Left kidney (tissue), 1 donor: ENCODE measurements at regions not wholly inside any gene's neighbourhood (a gene's known extent, or its start where the extent isn't known, plus 50 kb on each side); places are given as distances from the start of the nearest gene placed in this dataset.

Experiments used
- DNase-seq: peaks from one replicate; pipeline ENCODE4 v3.0.0-alpha.2; 2013

GRCh38 chr9:118187408-118187807 is 483.2 kb downstream of the TLR4 start:
- DNase-seq, result no peak

- no peak for DNase-seq
Observed at GRCh38 chr9:118189615-118190014, 485.4 kb downstream of the TLR4 start.

GRCh38 chr9:118192807-118193206 is 488.6 kb downstream of the TLR4 start:
- no peak for DNase-seq

- DNase-seq, result no peak
Observed at GRCh38 chr9:118209343-118209742, 505.1 kb downstream of the TLR4 start.

GRCh38 chr9:118215549-118215948 is 511.3 kb downstream of the TLR4 start:
- no peak for DNase-seq

- DNase-seq, result peak; percentile 27
Observed at GRCh38 chr9:118222375-118222774, 518.2 kb downstream of the TLR4 start.

GRCh38 chr9:118223111-118223510 is 518.9 kb downstream of the TLR4 start:
- no peak for DNase-seq

- no peak for DNase-seq
Observed at GRCh38 chr9:118230329-118230728, 526.1 kb downstream of the TLR4 start.

GRCh38 chr9:118236625-118237024 is 532.4 kb downstream of the TLR4 start:
- DNase-seq, result no peak

- no peak for DNase-seq
Observed at GRCh38 chr9:118238139-118238538, 533.9 kb downstream of the TLR4 start.

- no peak for DNase-seq
Observed at GRCh38 chr9:118252027-118252426, 547.8 kb downstream of the TLR4 start.

GRCh38 chr9:118262191-118262590 is 558.0 kb downstream of the TLR4 start:
- no peak for DNase-seq

GRCh38 chr9:118263949-118264348 is 559.7 kb downstream of the TLR4 start:
- DNase-seq, result no peak

GRCh38 chr9:118268046-118268445 is 563.8 kb downstream of the TLR4 start:
- DNase-seq, result no peak

- no peak for DNase-seq
Observed at GRCh38 chr9:118269623-118270022, 565.4 kb downstream of the TLR4 start.

- no peak for DNase-seq
Observed at GRCh38 chr9:118271331-118271730, 567.1 kb downstream of the TLR4 start.

- no peak for DNase-seq
Observed at GRCh38 chr9:118271936-118272335, 567.7 kb downstream of the TLR4 start.

GRCh38 chr9:118273048-118273447 is 568.8 kb downstream of the TLR4 start:
- no peak for DNase-seq

GRCh38 chr9:118276784-118277183 is 572.6 kb downstream of the TLR4 start:
- no peak for DNase-seq

GRCh38 chr9:118281772-118282171 is 577.6 kb downstream of the TLR4 start:
- DNase-seq, result no peak

- no peak for DNase-seq
Observed at GRCh38 chr9:118283488-118283887, 579.3 kb downstream of the TLR4 start.

GRCh38 chr9:118290116-118290515 is 585.9 kb downstream of the TLR4 start:
- no peak for DNase-seq

GRCh38 chr9:118295413-118295812 is 591.2 kb downstream of the TLR4 start:
- no peak for DNase-seq

GRCh38 chr9:118302721-118303120 is 598.5 kb downstream of the TLR4 start:
- no peak for DNase-seq

- no peak for DNase-seq
Observed at GRCh38 chr9:118303216-118303615, 599.0 kb downstream of the TLR4 start.
